ENCODE measurements at regions not wholly inside any gene's neighbourhood (a gene's known extent, or its start where the extent isn't known, plus 50 kb on each side); places are given as distances from the start of the nearest gene placed in this dataset.

DNA sequence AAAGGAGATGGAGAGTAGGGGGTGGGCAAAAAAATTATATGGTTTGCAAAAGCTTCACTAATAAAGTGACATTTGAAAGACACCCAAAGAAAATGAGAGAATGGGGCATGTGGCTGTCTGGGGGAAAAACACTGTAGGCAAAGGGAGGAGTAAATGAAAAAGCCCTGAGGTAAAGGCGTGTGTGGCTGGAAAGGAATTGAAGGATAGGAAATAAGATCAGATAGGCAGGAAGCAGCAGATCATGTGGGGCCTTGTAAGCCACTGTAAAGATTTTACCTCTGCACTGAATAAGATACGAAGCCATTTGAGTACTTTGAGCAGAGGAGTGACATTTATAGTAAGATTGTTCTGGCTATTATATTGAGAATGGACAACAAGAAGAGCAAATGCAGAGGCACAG, 49.8 kb upstream of the FDX1 start:
- no peaks in the 10 kb centered on the region for H4K20me1 ChIP-seq (ENCODE audit: control insufficient read depth, extremely low read depth, insufficient read depth, low read length)
- H3K79me2 ChIP-seq (ENCODE audit: control insufficient read depth, insufficient read depth, low read length), result no peaks in the 10 kb centered on the region
- dilution Hi-C loops (cut with MboI; ENCODE audit: extremely low pct_ligation_motif_present, low sequenced_read_pairs), result no loop called here
- FAIRE-seq, result no peak
- no peaks in the 10 kb centered on the region for H3K4me1 ChIP-seq (ENCODE audit: control insufficient read depth, extremely low read depth, insufficient read depth, low read length)
- H3K9me3 ChIP-seq (ENCODE audit: control insufficient read depth, low read depth, low read length), result no peaks in the 10 kb centered on the region
- TF ChIP-seq EZH2 (IDR thresholded peaks at IDR 0.05; ENCODE audit: low read length), result no peak
- TF ChIP-seq, protein P1, sequence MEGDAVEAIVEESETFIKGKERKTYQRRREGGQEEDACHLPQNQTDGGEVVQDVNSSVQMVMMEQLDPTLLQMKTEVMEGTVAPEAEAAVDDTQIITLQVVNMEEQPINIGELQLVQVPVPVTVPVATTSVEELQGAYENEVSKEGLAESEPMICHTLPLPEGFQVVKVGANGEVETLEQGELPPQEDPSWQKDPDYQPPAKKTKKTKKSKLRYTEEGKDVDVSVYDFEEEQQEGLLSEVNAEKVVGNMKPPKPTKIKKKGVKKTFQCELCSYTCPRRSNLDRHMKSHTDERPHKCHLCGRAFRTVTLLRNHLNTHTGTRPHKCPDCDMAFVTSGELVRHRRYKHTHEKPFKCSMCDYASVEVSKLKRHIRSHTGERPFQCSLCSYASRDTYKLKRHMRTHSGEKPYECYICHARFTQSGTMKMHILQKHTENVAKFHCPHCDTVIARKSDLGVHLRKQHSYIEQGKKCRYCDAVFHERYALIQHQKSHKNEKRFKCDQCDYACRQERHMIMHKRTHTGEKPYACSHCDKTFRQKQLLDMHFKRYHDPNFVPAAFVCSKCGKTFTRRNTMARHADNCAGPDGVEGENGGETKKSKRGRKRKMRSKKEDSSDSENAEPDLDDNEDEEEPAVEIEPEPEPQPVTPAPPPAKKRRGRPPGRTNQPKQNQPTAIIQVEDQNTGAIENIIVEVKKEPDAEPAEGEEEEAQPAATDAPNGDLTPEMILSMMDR (optimal IDR thresholded peaks at IDR 0.05 in 1 of 3, IDR thresholded peaks at IDR 0.05 in 1 of 3, conservative IDR thresholded peaks at IDR 0.05 in 1 of 3; ENCODE audit: extremely low read depth in 1 of 3, insufficient read depth in 2 of 3, low read length in 3 of 3), result no peak
- H3K27ac ChIP-seq (ENCODE audit: control insufficient read depth, insufficient read depth, low read length), result no peak overlapping the region
- no peak overlapping the region for H3K4me2 ChIP-seq (ENCODE audit: control insufficient read depth, extremely low read depth, insufficient read depth, low read depth, low read length)
- no peak overlapping the region for H2AFZ ChIP-seq (ENCODE audit: control insufficient read depth, low read length)
- no peaks in the 10 kb centered on the region for H3K9me1 ChIP-seq (ENCODE audit: control insufficient read depth, extremely low read depth, insufficient read depth, low read length)
- H3K9ac ChIP-seq (ENCODE audit: control insufficient read depth, extremely low read depth, insufficient read depth, low read length), result no peak overlapping the region
- no peak overlapping the region for H3K4me3 ChIP-seq (ENCODE audit: control insufficient read depth in 2 of 3, extremely low read depth in 1 of 3, insufficient read depth in 2 of 3, low read depth in 1 of 3, low read length in 3 of 3)
- DNase-seq (ENCODE audit: low read depth, low spot score), result no peak
- no peaks in the 10 kb centered on the region for H3K36me3 ChIP-seq (ENCODE audit: control insufficient read depth in 2 of 2, extremely low read depth in 1 of 2, insufficient read depth in 2 of 2, low read length in 2 of 2)
- H3K27me3 ChIP-seq (ENCODE audit: control insufficient read depth, extremely low read depth, insufficient read depth, low read length), result no peaks in the 10 kb centered on the region

All from keratinocyte (primary cell).